TTC549 (cell line): ENCODE measurements at regions not wholly inside any gene's neighbourhood (a gene's known extent, or its start where the extent isn't known, plus 50 kb on each side); places are given as distances from the start of the nearest gene placed in this dataset.
A peak's percentile ranks its signal among the peaks of the same experiment; 100 is the strongest.
"Not testable (repeated sequence)": the region's sequence is repeated elsewhere in the genome, so short reads cannot be mapped to it uniquely, and the experiment has no call there.

Experiments used
- FAIRE-seq: peaks from 2 replicates; lab custom pipeline; 2012; peaks lifted over from hg19 to GRCh38; lab: Jason Lieb, UNC

DNA sequence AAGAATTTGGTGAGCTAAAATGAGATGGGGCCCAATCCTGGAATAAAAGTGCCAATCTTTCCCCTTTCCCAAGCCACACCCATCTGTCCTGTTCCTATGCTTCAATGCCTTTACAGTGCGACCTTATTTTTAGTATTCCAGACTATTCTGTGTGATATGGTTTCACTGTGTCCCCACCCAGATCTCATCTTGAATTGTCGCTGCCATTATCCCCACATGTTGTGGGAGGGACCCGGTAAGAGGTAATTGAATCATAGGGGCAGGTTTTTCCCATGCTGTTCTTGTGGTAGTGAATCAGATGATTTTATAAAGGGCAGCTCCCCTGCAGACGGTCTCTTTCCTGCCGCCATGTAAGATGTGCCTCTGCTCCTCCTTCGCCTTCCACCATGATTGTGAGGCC lies 129.3 kb upstream of the KIF26B start:
- no peak for FAIRE-seq

DNA sequence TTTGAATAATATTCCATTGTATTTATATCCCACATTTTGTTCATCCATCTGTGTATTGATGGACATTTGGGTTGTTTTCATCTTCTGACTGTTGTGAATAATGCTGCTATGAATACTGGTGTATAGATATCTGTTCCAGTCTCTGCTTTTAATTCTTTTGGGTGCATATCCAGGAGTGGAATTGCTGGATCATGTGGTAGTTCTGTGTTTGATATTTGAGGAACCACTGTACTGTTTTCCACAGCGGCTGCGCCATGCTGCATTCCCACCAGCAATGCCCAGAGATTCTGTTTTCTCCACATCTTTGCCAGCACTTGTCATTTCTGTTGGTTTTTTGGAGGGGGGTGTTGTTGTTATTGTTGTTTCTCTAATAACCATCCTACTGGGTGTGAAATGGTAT lies 131.6 kb upstream of the KIF26B start:
- no peak for FAIRE-seq

DNA sequence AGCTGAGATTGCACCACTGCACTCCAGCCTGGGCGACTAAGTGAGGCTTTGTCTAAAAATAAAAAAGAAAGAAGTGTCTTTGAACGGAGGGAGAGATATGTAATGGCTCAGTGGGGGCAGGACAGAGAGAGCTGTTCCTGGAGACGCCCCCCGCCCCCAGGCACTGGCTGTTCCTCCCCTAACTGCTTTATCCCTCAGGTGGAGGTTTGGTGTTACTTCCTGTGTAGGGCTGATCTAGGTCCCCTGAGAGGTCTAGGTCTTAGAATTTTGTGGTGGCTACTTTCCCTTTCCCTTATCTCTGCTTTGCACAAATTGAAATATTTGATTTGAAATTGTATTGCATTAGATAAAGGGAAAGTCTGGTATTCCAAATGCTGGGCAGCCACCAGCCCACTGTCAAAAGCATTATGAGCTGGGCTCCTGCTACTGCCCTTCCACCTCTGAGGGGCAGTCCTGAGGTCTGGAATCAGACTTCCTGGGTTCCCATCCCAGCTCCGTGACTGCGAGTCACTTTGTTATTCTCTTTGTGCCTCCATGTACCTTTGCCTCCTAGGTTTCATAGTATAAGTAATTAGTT lies 134.8 kb upstream of the KIF26B start:
- FAIRE-seq = no peak

DNA sequence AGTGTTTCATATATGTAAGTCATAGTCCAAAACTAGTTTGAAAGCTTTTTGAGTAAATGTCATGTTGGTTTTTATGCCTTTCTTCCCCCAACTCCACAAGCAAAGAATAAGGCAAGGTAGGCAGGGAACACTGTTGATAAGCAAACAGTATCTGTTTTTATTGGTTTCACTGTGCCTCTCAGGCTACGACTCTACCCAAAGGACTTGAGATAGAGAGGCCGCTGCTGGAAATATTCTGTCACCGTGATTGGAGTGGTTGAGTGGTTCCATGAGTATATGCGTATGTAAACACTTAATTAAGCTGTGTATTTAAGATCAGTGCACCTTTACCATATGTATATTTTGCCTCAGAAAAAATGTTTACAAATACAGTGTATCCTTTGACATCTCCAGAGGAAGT lies 138.1 kb upstream of the KIF26B start:
- no peak for FAIRE-seq

DNA sequence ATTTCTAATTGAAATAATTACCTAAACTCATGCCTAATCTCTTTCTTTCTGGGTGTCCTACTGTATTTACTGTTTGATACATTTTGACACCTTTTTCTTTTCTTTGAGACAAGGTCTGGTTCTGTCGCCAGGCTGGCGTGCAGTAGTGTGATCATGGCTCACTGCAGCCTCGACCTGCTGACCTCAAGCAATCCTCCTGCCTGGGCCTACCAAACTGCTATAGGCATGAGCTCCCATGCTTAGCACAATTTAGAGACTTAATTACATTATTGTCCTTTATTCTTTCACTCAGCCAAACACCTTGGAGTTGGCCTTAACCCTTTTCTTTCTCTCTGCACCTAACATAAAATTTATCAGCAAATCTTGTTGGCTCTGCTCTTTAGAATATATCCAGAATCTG lies 139.8 kb upstream of the KIF26B start:
- no peak for FAIRE-seq

DNA sequence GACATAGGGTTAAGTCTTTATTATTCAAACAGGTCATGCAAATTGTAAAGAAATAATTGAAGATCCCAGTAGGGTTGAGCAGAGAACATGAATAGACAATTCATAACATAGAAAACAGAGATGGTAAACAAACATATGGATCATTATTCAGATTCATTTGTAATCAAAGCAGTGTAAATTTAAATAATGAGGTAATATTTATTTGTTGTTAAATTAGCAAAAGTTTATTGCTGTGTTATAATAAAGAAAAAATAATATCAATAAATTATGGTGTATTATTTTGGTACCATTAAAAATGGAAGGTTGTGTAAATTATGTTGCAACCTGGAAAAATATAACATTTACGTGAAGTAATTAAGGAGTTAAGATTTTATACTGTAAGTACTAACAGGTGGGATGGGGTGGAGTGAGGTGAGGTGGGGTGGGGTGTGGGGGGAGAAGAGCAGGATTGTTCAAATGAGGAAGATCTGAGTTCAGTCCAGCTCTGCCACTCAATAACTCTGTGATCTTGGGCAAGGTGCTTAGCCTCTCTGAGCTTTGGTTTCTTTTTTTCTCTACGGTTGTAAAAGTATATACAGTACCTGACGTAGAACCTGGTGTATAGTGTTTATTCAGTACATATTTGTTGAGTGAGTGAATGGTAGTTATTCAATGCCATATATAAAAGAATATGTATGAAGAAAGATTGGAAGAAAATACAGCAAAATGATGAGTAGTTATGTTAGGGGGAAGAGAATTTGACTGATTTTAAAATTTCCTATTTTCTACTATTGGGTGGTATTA lies 140.3 kb upstream of the KIF26B start:
- peak; percentile 93 for FAIRE-seq

- no peak for FAIRE-seq
Measured at GRCh38 chr1:245010018-245010614, 144.7 kb upstream of the KIF26B start.

DNA sequence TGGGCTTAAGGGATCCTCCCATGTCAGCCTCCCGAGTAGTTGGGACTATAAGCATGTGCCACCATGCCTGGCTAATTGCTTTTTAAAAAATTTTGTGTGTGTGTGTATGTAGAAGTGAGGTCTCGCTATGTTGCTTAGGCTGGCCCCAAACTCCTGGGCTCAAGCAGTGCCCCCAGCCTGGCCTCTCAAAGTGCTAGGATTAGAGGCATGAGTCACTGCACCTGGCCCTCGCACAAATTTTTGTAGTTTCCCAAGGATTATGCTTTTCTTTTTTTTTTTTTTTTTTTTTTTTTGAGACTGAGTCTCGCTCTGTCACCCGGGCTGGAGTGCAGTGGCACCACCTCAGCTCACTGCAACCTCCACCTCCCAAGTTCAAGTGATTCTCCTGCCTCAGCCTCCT lies 144.4 kb upstream of the HNRNPU start:
- no peak for FAIRE-seq

GRCh38 chr1:245007852-245008251 lies 143.5 kb upstream of the HNRNPU start:
- no peak for FAIRE-seq

DNA sequence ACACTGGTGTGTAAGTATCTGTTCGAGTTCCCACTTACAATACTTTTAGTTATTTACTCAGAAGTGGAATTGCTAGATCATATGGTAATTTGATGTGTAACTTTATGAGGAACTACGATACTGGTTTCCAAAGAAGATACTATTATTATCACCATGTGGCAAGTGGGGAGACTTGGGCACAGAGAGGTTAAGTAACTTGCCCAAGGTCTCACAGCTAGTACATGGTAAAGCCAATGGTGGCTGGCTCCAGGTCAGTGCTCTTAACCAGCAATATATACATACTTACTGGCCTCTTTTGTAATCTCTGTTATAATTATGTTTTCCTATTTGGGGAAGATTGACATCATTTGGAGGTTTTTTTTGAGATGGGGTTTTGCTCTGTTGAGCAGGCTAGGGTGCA lies 138.9 kb upstream of the HNRNPU start:
- FAIRE-seq = no peak

GRCh38 chr1:245001252-245001651 lies 136.9 kb upstream of the HNRNPU start:
- FAIRE-seq = no peak

DNA sequence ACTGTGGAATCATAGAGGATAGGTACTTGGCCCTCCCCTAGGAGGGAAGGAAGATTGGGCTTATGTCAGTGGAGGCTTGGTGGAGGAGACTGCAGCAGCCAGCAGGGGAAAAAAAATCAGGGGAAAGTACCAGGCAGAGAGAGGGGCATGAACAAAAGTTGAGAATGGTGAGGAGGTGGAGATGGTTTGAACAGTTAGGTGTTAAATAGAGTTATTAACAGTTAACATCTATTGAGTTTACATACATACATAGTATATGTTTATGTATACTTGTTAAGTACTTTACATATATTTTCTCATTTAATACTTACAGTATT lies 136.5 kb upstream of the HNRNPU start:
- FAIRE-seq = no peak

- not testable (repeated sequence) for FAIRE-seq
Measured at GRCh38 chr1:244999644-245000043, 135.3 kb upstream of the HNRNPU start.

DNA sequence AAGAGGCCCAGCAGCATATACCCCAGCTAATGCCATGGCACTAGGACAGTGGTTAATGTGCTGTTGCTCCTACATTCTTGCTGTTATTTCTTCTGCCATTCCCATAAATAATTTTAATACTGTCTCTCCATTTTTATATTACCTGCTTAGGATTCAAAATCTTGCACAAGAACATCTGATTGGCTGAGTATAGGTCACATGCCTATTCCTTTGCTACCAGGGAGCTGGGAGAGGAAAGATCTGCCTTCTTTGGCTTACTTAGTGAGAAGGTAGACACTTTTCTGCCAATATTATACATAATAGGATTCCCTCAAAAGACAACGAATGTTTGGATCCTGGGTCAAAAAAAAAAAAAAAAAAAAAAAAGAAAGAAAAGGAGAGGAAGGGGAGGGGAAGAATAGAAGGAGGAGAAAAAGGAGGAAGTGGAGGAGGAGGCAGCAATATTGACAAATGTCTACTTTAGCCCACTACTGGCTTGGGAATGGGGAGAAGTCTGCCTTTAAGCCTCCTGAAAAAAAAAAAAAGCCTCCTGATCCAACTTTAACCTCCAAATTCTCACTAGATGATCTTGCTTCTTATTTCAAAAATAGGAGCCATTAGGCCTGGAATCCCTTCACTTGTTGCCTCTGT lies 134.5 kb upstream of the HNRNPU start:
- FAIRE-seq = no peak

- no peak for FAIRE-seq
Measured at GRCh38 chr1:244995602-244996400, 131.5 kb upstream of the HNRNPU start.

- no peak for FAIRE-seq
Measured at GRCh38 chr1:244992833-244993232, 128.5 kb upstream of the HNRNPU start.

- no peak for FAIRE-seq
Measured at GRCh38 chr1:244989813-244990212, 125.5 kb upstream of the HNRNPU start.

DNA sequence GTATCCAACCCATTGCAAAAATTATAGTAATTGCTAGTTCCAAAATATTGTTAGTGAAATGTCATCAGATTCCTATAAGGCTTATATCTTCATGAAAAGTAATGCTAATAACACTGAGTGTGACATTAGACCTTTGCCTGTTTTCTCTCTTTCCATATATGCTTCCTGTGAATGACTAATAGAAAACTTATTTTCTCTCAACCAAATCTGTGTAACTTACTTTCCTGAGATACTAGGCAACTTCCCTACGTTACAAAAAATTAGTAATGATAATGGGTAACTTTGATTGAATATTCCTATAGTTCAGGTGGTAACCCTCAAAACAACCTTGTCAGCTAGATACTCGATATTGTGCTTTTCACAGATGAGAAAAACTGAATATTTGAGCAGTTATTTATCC lies 124.2 kb upstream of the HNRNPU start:
- no peak for FAIRE-seq

DNA sequence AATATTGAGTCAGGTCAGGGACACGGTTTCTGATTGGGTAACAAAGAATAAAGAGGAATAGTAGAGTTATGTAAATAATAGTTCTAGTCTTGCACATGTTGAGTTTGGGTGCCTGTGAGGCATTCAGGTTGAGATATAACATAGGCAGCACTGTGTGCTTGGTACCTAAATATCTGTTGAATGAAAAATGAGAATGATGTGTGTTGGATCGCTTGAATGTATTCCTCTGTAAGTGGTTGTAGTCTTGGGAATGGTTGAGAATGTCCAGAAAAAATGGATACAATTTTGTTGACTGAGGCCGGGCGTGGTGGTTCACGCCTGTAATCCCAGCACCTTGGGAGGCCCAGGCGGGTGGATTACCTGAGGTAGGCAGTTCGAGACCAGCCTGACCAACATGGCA lies 116.3 kb upstream of the HNRNPU start:
- no peak for FAIRE-seq

DNA sequence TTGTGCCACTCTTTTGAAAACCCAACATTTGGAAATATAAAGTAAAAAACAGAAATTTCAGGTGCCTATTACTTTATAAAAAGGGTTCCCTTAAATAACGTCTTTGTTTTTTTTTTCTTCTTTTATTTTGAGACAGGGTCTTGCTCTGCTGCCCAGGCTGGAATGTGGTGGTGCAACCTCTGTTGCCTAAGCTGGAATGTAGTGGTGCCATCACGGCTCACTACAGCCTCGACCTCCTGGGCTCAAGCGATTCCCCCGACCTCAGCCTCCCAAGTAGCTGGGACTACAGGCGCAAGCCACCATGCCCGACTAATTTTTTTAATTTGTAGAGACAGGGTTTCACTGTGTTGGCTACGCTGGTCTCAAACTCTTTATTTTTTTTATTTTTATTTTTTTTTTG lies 110.2 kb upstream of the HNRNPU start:
- no peak for FAIRE-seq

DNA sequence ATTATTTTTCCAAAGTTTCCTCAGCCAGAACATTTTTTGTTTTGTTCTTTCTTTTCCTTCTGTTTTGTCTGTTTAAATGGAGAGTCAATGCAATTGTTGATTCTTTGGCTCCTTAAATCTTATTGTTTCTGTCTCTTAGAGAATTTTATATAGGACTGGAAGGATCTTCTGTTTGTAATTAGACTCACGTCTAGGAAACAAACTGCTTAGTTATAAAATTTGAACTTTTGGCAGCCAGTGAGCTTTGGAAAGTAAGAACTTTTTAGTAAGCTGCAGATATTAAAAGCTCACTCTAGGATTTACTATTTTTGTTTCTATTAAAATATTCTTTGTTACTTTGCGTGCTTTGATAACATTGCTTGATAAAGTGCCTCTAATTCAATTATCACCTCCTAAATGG lies 109.8 kb upstream of the HNRNPU start:
- no peak for FAIRE-seq

DNA sequence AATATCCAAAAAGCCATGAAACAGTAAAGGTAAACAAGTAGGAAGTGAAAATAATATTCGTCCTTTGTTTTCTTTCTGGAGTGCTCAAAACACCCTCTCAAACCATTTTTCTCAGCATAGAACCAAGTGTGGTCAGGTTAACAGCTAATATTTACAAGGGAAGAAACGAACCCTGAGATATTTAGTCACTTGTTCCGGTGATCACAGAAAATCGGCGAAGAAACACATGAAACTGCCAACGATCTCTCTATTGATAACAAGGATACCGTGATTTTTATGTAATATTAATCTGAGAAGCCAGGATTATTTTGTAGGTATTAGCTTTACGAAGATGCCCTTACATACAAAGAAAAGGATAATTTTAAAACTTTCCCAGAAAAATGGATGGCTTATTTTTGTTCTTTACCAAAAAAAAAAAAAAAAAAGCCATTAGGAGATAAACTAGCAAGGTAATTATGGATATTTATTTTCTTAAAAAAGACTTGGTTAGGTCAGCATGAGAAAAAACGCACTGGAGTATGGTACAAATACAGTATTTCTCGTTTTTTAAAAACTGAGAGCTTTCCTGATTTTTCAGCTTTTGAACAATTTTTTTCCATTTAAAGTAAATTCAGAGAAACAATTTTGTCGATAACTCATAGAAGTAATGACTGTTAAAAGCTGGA lies 107.3 kb upstream of the HNRNPU start:
- FAIRE-seq = peak; percentile 90
